Ovary (tissue), 7 donors: ENCODE measurements at regions not wholly inside any gene's neighbourhood (a gene's known extent, or its start where the extent isn't known, plus 50 kb on each side); places are given as distances from the start of the nearest gene placed in this dataset.

Experiments used
- DNase-seq, 5 donors: peaks; one replicate each; pipeline ENCODE4 v3.0.0-alpha.2; 2019 to 2020
- H3K27ac ChIP-seq, 2 donors: fragments of 200-600 bp; one replicate each; pipeline versions ENCODE4 v1.5.1 to v1.8.0; 2019 to 2022
- H3K27me3 ChIP-seq: fragments of 200-600 bp; one replicate; pipeline ENCODE4 v1.8.0; 2022
- H3K36me3 ChIP-seq: fragments of 200-600 bp; sonication (generic); one replicate; pipeline ENCODE4 v1.5.1; 2019
- H3K4me1 ChIP-seq: one replicate; pipeline ENCODE4 v1.8.1; 2013; ENCODE audit warnings: mild to moderate bottlenecking, moderate library complexity; ENCODE audit not compliant: insufficient read depth
- H3K4me3 ChIP-seq: fragments of 200-600 bp; sonication (generic); one replicate; pipeline ENCODE4 v1.5.1; 2017
- H3K9me3 ChIP-seq, 2 donors: fragments of 200-600 bp in 1 of 2; sonication (generic) in 1 of 2; one replicate each; pipeline versions ENCODE4 v1.5.1 to v1.8.1; 2013 to 2019; ENCODE audit warnings: mild to moderate bottlenecking in 1 of 2, moderate library complexity in 1 of 2
- EP300 ChIP-seq: sonication (generic); formaldehyde crosslinking; IDR thresholded peaks from one replicate; pipeline ENCODE4 v1.6.1; 2017; ENCODE audit warnings: antibody characterized with exemption
- POLR2A ChIP-seq: fragments of 450-650 bp; IDR thresholded peaks from one replicate; pipeline ENCODE4 v1.6.1; 2017; ENCODE audit warnings: antibody characterized with exemption, mild to moderate bottlenecking, moderate library complexity
- WGBS, 3 donors: extraction: QIAGEN DNeasy Blood & Tissue Kit in 1 of 3; methylation state at CpG; one replicate each; pipeline versions ENCODE4 v1.1.5 to v1.1.7; 2013 to 2017; 5-methylcytosine and 5-hydroxymethylcytosine counted together
- intact Hi-C, 4 donors: fragments of 100-400 bp; cut with DNase I; formaldehyde crosslinking; loops; one replicate each; pipeline versions ENCODE4 v1.11.0 to v1.15.1; 2022 to 2023
- TF ChIP-seq, protein P1 (sequence below), 3 donors: fragments of 450-650 bp in 2 of 3; fragments of 200-600 bp in 1 of 3; IDR thresholded peaks; one replicate each; pipeline versions ENCODE4 v1.5.1 to v1.8.0; 2016 to 2022; ENCODE audit warnings: antibody characterized with exemption in 3 of 3, mild to moderate bottlenecking in 1 of 3
- donor health status: DM: no; HTN: no; CAD: no; lungs with moderate emphysema.
- donor health status: DM: no; HTN: no; CAD: no.
- donor health status: Bipolar disorder and iron deficiency.
- donor health status: DM: no; HTN: no; CAD: no.
- donor health status: DM: yes; HTN: yes; CAD: no.

GRCh38 chr11:22491555-22492225, 133.9 kb downstream of the FANCF start:
- 1 to 8% (median 3%) methylated on average over 16 of the region's 16 CpGs for WGBS, 3 donors
- H3K36me3 ChIP-seq = no peaks in the 10 kb centered on the region
- intact Hi-C loops = no loop called here
- TF ChIP-seq, protein P1, sequence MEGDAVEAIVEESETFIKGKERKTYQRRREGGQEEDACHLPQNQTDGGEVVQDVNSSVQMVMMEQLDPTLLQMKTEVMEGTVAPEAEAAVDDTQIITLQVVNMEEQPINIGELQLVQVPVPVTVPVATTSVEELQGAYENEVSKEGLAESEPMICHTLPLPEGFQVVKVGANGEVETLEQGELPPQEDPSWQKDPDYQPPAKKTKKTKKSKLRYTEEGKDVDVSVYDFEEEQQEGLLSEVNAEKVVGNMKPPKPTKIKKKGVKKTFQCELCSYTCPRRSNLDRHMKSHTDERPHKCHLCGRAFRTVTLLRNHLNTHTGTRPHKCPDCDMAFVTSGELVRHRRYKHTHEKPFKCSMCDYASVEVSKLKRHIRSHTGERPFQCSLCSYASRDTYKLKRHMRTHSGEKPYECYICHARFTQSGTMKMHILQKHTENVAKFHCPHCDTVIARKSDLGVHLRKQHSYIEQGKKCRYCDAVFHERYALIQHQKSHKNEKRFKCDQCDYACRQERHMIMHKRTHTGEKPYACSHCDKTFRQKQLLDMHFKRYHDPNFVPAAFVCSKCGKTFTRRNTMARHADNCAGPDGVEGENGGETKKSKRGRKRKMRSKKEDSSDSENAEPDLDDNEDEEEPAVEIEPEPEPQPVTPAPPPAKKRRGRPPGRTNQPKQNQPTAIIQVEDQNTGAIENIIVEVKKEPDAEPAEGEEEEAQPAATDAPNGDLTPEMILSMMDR (IDR thresholded peaks at IDR 0.05) = no peak
- TF ChIP-seq POLR2A (no peak), EP300 (no peak)
- no peaks in the 10 kb centered on the region for H3K27me3 ChIP-seq
- no peak for DNase-seq
- no peaks in the 10 kb centered on the region for H3K4me1 ChIP-seq
- H3K9me3 ChIP-seq = no peaks in the 10 kb centered on the region
- no peak overlapping the region for H3K4me3 ChIP-seq
- H3K27ac ChIP-seq = no peak overlapping the region

DNA sequence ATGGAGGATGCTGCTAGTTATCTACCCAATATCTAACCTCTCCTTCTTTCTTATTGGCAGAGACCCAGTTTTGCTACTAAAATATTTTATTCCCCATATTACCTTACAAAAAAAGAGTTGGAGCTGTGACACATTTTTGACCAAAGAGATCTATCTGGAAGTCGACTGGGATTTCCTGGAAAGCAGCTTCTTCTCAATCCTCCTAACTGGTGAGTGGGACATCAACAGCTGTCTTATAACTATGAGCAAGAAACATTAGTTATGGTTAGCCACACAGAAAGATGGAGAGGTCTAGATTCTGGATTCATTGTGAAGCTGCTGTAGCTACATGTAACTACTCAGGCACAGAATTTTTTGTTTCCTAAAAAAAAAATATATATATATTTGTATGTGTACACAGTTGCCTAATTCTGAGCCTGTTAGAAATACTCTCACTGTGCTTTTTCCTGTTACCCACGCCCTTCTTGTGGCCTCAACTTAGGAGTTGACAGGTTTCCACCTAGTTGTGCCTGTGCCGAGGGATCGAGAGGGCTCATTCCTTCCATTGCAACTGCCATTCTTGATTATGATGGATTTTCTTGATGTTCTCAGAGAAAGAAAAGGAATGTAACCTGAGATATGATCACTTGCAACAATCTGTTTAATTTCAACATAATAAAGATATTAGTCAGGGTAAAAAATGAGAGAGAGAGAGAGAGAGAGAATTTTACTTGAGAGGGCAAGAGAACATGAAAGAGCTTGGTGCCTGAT, 142.0 kb downstream of the SLC17A6 start:
- no peaks in the 10 kb centered on the region for H3K9me3 ChIP-seq
- H3K36me3 ChIP-seq = no peaks in the 10 kb centered on the region
- H3K27me3 ChIP-seq = no peaks in the 10 kb centered on the region
- H3K27ac ChIP-seq = no peak overlapping the region
- 74 to 84% (median 76%) methylated on average over 4 of the region's 4 CpGs for WGBS, 3 donors
- TF ChIP-seq POLR2A = no peak
- TF ChIP-seq, protein P1 (IDR thresholded peaks at IDR 0.05) = no peak
- TF ChIP-seq EP300 = no peak
- no peak overlapping the region for H3K4me3 ChIP-seq
- H3K4me1 ChIP-seq = no peaks in the 10 kb centered on the region
- no peak for DNase-seq
- intact Hi-C loops = no loop called here

DNA sequence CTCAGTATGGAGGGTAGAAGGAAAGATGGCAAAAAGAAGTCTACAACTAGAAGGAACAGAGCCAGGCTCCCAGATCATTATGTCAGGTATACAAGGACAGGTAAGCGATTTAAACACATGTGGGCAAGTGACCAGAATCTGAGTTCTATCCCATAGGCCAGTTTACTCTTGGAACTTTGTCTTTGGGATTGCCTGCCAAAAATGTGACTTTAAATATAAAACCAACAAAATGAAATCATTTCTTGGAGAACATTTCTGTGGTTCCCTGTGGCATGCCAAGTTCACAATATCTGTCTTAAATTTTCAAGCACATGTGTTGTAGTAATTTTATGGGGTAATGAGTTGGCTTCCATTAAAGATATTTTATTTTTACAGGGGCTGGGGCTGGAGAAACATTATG, 141.0 kb downstream of the SLC17A6 start:
- DNase-seq = no peak
- Histone ChIP-seq H3K4me1 (no peaks in the 10 kb centered on the region), H3K9me3 (no peaks in the 10 kb centered on the region), H3K36me3 (no peaks in the 10 kb centered on the region), H3K4me3 (no peak overlapping the region), H3K27me3 (no peaks in the 10 kb centered on the region), H3K27ac (no peak overlapping the region)
- intact Hi-C loops = no loop called here
- no peak for TF ChIP-seq EP300
- WGBS, 3 donors = 56 to 59% (median 57%) methylated on average over 1 of the region's 1 CpG

GRCh38 chr11:22478169-22478568, 140.0 kb downstream of the SLC17A6 start:
- Histone ChIP-seq H3K36me3 (no peaks in the 10 kb centered on the region), H3K27me3 (no peaks in the 10 kb centered on the region), H3K4me1 (no peaks in the 10 kb centered on the region), H3K9me3 (no peaks in the 10 kb centered on the region), H3K4me3 (no peak overlapping the region), H3K27ac (no peak overlapping the region)
- DNase-seq = no peak
- WGBS, 3 donors = 46 to 49% (median 49%) methylated on average over 1 of the region's 1 CpG
- TF ChIP-seq, protein P1 (IDR thresholded peaks at IDR 0.05) = no peak
- no peak for TF ChIP-seq POLR2A
- no peak for TF ChIP-seq EP300
- intact Hi-C loops = no loop called here

DNA sequence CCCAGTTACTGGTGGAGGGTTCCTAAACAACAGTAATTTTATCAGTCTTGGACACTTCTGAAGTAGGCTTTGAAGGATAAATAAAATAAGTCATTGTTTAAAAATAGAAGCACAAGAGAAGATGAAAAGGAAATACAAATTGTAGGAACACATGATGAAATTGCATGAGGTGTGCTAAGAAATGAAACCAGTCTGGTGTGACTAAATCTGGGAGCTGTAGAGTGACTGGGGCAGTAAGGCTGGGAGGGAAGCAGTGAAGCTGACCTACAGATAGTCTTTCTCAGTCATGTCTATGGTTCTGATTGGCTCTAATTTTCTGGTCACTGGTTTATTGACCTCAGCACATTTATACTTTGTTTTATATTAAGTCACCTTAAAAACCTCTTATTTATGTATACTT, 139.1 kb downstream of the SLC17A6 start:
- no peaks in the 10 kb centered on the region for H3K36me3 ChIP-seq
- no peak for TF ChIP-seq POLR2A
- no peak for TF ChIP-seq EP300
- TF ChIP-seq, protein P1 (IDR thresholded peaks at IDR 0.05) = no peak
- no peak overlapping the region for H3K27ac ChIP-seq
- no peak for DNase-seq
- H3K4me3 ChIP-seq = no peak overlapping the region
- H3K27me3 ChIP-seq = no peaks in the 10 kb centered on the region
- H3K9me3 ChIP-seq = no peaks in the 10 kb centered on the region
- intact Hi-C loops = no loop called here
- H3K4me1 ChIP-seq = no peaks in the 10 kb centered on the region
